HG03064 (cell line): ENCODE measurements at regions not wholly inside any gene's neighbourhood (a gene's known extent, or its start where the extent isn't known, plus 50 kb on each side); places are given as distances from the start of the nearest gene placed in this dataset.

Source experiments
- ATAC-seq: cut with Tn5 transposase; IDR thresholded peaks from one replicate; pipeline ENCODE4 v1.9.1; 2021; ENCODE audit warnings: low read depth; ENCODE audit not compliant: unreplicated experiment

DNA sequence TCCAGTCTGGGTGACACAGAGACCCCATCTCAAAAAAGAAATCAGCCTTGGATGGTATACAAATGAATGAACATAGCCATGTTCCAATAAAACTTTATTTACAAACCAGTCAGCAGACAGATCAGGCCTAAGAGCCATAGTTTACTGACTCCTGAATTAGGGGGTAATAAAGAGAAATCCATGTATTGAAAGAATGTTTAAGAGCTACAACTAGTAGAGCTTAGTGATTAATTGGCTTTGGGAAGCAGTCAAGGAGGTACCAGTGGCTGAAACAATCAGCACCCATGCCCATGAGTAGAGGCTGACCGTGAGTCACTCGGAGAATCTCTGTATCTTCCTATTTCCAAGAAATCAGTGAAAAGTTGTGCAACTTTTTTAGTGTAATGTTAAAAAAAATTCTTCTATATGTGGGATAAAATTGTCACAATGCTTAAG, 223.6 kb upstream of the RREB1 start:
- ATAC-seq: no peak

DNA sequence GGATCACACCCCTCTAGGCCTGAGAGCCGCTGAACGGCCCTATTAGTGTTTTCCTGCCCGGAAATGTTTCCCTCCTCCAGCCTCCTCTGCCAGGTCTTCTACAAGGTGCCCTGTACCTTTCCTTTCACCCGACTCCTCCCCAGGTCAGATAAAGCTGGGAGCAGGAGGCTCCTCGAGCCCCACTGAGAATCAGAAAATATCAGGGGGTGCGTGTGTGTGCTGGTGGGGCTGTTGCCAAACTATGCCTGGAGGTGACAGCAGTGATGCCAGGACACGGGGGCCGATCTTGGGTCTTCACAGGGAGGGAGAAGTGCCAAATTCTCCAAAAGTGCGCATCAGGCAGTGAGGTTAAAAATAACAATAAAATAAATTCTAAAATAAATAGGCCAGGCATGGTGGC, 222.8 kb upstream of the RREB1 start:
- ATAC-seq: no peak

DNA sequence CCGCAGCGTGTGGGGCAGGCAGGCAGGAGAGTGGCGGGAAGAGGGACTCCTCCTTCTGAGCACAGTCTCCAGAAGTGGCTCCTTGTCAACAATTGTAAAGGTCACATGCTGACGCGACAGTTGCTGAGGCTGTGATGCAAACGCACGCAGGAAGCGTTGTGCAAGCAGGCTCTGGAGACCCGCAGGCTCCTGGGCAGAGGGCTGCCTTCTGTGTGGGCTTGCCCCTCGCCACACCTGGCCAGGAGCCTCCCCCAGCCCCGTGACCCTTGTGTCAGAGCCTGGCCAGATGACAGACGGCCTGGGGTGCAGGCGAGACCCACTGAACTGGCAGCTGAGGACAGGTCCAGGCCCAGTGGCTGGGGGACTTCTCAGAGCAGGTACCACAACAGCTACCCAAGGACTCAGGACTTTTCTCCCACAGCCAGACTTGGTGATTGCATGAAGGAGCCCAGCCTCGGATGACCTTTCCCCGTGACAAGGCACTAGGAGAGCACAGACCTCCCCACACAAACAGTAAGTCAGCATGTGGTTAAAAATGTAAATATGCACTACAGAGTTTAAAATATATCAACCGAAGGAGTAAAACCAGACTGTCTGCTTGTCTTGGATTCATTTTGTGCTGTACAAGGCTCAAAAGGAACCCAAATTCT, 222.1 kb upstream of the RREB1 start:
- ATAC-seq: no peak

DNA sequence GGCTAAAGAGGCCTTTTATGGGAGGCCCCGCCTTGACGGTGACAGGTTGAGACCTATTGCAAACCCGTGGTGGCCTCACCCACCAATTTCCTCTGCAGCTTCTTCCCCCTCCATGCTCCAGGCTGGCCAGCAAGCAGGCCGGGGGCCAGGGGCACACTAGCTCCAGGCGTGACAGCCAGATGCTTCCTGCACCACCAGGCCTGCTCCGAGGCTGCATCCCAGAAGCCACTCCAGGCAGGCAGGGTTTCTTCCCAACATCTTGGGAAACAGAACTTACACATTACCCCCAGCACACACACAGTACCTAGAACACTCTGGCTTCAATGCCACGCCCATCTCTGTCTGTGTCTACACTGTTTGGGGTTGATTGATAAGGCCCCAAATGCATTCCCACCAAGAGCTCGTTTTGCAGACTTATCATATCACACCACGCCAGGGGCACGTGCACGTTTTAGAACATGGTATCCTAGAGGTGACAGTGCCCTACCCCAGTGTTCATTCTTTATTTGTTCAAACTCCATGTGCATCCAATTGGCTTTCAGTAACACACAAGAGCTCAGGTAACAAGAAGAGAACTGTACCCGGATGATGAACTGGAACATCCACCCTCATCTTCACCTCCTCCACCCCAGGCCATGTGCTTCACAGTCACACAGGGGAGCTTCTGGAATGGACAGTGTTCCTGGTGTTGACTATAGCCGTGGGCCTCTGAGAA, 221.4 kb upstream of the RREB1 start:
- ATAC-seq: no peak

DNA sequence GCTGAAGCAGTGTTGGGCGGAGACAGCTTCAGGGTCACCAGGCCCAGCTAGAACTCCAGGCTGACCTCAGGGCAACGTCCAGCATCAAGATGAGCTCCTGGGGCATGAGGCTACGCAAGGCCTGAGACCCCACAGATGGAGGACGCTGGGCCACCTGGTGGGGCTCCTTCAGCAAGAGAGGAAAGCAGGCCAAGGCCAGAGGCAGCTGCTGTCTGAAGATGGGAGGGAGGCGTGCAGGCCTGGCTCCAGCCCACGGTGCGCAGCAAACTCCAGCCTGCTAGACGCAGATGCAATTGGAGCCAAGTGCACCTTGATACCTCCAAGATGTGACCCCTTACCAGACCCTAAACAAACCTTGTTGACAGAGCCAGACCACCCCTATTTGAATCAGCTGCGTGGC, 220.9 kb upstream of the RREB1 start:
- ATAC-seq: no peak

DNA sequence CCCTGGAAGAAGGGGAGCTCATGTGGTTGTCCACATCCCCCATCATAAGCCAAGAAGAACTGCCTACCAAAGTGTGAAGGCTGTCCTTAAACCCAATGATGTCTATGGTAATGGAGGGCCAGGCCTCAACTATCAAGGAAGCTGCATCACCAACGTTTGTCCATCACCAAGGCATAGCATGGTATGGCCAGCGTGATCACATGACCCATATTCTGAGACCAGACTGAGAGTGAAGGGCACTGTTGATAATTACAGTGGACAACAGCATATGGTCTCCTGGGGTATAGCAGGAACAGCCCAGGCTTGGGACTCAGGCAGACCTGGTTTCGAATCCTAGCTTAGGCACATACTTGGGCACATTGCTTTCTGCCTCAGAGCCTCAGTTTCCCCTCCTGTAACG, 218.2 kb upstream of the RREB1 start:
- ATAC-seq: no peak

DNA sequence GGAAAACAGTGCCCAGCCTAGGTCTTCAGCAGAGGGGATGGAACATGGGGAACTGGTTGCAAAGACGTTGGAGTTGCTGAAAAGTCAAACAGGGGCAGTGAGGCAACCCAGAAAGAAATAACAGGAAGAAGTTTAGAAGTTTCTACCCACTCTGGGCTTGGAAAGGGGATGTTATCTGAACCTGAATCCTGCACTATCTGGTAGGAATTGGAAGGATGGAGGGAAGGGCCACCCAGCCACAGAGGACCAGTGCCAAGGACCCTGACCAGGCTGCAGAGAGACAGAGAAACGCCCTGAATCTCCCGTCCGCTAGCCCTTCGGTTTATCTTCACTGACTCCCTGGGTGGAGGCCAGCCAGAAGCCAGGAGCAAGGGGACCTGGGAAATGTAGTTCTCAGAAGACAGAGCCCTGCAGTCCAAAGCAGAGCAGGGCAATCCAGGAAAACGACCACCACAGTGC, 217.3 kb upstream of the RREB1 start:
- ATAC-seq: no peak

DNA sequence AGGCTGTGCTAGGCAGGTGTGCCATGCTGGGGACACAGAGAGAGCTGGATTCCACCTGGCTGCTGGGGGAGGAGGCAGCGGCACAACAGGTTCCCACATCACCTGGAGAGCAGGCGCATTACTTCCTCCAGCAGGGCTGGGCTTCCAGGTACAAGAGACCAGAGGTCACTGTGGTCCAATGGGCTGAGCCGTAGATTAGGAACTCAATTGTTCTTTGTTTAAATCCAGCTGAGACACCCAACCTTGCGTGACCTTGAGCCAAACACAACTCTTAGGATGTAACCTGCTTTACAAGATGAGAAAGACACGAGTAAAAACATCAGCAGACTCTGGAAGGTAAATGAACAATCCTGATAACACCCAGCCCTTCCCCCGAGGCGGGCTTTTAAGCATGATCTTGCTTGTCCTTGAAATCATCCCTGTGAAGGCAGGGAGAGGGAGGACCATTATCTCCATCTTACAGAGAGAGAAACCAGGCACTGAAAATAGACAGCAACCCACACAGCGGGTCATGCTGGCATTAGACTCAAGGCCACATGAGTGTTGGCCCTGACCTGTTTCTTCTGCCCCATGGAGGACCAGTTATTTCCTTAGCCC, 216.5 kb upstream of the RREB1 start:
- no peak for ATAC-seq

DNA sequence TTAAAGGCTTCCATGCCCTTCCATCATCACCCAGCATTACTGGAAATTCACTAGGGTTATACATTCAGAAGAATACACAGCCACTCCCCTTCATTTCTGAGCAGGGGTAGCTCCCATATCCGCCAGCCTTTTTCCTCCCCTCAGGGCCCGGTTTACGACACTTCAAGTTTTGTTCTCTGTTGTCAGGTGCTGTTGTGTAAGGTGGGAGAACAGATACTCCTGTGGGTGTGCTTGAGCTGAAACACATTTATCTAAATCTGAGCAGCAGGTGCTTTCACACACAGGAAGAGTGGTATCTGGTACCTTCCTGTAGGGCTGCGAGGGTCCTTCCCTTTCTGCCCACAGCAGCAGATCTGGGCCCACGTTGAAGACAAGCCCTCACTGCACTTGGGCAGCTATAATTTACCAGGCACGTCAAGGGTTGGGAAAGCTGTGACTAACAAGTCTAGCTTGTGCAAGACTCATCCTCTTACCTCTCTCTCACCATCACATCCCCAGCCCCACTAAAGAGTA, 215.8 kb upstream of the RREB1 start:
- ATAC-seq: no peak

DNA sequence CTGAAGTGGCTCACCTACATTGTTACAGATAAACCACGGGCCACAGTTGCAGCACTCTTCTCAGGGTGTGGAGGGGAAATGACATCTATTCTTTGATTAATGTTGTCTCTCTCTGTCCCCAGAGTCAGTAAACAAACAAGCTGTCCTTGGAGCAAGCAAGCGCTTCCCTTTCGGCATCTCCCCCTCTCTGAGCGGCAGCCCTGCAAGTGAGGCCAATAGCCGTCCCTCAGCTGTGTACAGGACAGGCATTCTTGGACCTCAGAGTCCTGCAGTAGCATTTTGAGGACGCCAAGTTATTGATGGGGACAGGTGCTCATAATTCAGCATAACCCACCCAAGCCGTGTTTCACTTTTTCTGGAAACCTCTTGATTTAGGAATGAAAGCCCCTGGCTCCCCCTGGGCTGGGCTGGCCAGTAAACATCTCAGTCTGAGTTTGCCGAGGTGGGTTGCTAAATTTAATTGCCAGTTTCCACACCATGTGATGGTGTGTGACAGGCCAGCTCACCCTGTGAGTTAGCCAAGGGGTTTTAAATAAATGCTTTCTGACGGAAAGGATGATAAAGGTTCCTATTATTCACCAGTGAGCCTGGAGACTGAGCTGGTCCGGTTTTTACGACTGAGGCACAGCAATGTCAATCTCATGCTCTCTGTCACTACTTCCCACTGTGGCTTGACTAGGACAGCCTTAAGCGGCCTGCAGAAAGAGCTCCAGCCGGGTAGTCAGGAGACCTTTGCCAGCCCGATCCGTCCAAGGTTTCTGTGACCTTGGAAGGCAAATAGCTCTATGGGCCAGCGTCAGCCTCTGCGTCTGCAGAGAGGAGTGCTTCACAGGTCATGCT, 214.8 kb upstream of the RREB1 start:
- ATAC-seq: no peak

DNA sequence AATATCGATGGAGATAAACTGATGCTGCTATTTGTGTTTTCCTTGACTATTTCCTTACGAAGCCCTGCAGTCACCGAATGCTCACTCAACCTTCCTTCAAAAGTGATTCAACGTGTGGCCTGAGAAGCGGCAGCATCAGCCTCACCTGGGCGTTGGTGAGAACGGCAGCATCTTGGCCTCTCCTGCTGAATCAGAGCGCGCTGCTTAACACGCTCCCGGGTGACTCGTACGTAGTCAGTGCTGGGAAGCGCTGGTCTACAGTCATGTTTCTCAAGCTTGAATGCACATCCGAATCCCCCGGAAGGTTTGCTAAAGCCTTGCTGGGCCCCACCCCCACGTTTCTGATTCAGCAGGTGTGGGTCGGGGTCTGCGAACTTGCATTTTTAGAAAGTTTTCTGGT, 214.1 kb upstream of the RREB1 start:
- ATAC-seq: no peak

DNA sequence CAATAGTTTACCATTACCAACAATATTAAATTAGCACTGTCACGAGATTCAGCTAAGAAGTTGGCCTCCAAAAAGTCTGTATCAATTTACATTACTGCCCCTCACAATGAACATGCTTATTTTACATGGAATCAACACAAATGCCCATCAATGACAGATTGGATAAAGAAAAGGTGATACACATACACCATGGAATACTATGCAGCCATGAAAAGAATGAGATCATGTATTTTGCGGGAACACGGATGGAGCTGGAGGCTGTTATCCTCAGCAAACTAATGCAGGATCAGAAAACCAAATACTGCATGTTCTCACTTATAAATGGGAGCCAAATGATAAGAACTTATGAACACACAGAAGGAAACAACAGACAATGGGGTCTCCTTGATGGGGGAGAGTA, 211.8 kb upstream of the RREB1 start:
- ATAC-seq: no peak

DNA sequence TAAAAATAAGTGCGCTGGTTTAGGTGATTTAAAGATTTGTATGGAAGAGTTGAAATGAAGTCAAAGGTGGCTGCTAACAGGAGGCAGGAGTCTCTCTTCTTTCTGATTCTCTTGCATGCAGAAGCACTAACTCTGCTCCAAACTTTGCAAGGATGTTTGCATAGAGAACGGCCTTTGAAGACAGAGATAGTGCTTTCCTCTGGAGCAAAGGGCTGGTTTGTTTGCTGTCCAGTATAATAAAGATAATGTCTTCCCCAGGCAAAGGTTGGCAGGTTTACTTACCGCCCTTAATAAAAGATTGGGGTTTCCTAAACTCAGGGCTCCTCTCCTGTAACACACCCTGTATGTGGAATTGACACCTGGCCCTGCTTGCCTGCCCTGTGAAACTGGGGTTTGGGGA, 210.6 kb upstream of the RREB1 start:
- no peak for ATAC-seq

DNA sequence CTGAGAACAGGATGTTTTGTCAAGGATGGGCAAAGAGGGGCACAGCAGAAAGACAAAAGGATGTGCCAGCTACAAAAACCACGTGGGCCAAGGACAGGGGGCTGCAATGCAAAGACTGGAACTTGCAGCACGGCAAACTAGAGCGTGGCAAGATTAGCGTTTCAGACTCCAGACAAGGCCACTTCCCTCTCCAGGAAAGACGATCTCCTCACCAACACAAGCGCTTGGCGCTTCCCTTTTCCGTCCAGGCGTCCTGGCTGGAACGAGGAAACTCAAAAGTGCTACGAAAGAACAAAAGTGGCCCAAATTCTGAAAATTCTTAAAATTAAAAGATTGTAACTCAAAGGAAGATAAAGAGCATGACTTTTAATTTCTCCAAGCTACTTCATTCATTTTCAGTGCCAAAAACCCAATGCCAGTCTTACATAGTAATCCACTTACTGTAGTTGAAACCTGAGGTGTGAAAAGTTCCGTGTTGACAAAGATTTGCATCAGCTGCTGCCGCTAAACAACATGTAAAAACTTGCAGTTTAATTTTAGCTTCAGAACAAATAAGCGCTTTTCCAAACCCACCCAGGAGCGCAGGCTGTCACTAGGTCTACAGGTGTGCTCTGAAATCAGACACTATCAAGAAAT, 207.1 kb upstream of the RREB1 start:
- no peak for ATAC-seq

DNA sequence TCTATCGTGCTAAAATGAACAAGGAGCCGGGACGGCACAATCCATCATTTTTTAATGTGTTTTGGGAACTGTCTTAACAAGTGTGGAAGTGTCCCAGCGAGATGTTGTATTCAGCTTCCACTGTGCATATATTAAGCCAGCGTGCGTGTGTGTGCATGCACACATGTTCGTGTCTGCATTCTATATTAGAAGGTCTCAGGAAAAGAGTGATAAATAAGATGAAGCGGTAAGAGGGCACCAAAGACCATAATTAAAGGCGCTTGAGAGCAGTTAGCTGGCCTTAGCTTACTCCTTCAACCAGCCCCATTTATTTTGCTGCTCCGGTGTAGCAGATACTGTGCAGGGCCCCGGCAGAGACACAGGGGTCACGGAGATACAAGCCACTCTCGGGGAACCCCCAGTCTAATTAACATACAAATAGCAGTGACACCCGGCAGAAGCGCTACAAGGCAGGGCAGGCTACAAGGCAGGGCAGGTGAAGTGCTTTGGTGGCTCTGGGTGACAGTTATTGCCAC, 206.5 kb upstream of the RREB1 start:
- no peak for ATAC-seq

DNA sequence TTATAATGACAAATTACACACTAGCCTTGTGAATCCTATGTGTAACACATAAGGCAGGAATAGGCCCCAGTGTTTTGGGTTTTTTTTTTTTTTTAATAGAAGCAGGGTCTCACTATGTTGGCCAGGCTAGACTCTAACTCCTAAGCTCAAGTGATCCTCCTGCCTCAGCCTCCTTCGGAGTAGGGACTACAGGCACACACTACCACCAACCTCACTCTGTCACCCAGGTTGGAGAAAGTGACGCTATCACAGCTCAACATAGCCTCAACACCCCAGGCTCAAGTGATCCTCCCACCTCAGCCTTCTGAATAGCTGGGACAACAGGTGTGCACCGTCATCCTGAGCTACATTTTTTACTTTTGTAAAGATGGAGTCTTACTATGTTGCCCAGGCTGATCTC, 205.8 kb upstream of the RREB1 start:
- no peak for ATAC-seq

DNA sequence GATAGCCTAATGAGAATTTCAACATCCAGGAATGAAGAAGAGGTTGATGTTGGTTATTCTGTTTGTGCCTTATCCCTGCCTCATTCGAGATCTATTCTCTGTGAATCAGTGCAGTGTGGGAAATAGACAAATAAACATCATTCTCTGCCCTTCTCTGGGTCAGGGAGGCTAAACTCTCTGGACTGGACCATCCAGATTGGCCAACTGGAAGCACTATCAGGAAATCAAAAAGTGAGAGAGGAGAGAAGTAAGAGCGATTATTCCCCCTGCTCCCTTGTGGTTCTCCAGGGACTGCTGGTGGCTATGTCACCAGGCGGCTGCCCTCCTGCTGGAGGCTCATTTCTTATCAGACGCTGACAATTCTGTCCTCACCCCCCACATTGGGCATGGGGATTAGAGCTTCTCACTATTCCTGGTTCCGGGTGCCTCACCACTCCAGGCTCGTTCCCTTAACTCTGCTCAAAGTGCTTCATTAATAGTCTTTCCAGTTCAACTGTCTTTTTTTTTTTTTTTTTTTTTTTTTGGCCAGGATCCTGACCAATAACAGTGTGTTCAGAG, 201.7 kb upstream of the RREB1 start:
- ATAC-seq: no peak

DNA sequence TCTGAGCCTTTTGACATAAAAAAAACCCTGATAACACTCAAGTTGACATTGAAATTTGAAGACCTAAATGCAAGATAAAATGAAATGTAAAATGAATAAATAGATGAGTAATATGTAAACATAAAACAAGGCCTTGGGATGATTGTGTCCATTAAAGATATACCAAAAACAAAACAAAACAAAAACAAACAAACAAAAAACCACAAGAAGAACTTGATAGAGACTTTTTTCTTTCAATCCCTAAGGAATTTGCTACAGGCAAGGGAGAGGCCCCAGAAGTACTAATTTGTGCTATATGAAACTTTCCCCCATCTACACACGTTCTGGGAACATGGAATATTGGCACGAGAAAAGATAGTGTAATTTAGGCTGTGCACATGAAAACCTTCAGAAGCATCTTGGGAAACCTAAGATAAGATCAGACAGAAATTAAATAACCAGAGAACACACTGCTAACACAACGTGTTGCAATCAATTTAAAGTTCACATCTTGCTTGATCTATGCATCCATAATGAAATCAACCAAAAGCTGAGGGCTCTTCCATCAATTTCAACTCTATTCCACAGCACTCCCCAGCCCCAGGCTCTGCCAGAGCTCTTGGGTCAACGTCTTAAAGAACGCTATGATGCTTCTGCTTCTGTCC, 201.1 kb upstream of the RREB1 start:
- no peak for ATAC-seq

DNA sequence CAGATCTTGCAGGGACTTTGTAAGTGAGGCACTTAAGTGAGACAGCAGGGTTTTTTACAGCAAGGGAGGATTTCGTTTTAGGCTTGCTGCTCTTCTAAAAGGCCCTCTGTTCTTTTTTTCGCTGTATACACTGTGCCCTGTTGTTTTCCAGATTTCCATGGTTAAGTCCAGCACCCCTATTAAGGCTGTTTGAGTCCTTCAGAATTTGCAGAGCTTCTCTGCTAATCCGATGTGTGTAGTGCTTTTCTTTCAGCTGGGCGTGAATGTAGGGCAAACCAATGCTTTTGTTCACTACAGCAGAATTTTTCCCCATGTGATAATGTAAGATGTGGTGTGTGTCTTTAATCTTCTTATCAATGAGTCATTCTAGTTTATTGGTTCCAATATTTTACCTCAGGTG, 200.5 kb upstream of the RREB1 start:
- ATAC-seq: no peak
